Renal cortex interstitium (tissue), 11 donors: ENCODE measurements at regions not wholly inside any gene's neighbourhood (a gene's known extent, or its start where the extent isn't known, plus 50 kb on each side); places are given as distances from the start of the nearest gene placed in this dataset.
"Not testable (repeated sequence)": the region's sequence is repeated elsewhere in the genome, so short reads cannot be mapped to it uniquely, and the experiment has no call there.

Experiments
- DNase-seq, 11 donors: peaks; one replicate each; pipeline ENCODE4 v3.0.0-alpha.2; 2013; ENCODE audit warnings: low read depth in 9 of 11, low spot score in 4 of 11; ENCODE audit errors: extremely low read depth in 1 of 11

DNA sequence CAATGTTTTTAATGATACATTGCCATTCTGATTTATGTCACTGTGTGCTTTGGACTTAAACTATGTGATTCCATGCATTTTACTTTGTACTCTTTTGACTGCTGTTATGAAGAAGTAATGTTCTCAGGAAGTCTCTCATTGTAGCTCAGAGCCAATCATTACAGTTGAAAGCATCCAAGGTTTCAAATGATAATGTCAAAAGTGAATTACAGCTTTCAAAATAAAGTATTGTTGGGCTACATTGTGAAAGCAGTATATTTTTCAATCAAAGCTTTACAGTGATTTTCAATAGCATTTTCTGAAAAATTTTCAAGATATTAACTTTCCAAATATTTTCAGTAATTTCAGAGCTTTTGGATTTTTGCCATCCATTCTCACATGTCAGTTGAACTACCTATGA, 243.6 kb downstream of the ZIC4 start:
- no peak for DNase-seq

DNA sequence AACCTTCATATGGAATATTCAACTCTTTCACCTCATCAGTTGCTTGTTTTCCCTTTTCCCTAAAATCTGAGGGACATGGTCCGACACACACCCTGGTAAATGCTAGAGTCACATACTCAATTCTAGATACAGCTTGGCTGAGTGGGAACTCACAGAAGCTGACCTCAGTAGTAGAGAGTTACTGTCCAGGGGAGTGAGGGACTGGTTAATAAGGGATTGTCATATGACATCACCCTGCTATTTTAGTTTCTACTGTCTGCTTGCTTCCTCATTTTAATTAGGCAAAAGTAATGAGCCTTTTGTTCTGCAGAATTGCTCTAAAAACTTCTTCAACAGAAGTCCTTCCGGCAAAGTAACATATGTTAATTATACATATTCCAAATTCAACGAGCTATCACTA, 244.5 kb downstream of the ZIC4 start:
- no peak for DNase-seq

DNA sequence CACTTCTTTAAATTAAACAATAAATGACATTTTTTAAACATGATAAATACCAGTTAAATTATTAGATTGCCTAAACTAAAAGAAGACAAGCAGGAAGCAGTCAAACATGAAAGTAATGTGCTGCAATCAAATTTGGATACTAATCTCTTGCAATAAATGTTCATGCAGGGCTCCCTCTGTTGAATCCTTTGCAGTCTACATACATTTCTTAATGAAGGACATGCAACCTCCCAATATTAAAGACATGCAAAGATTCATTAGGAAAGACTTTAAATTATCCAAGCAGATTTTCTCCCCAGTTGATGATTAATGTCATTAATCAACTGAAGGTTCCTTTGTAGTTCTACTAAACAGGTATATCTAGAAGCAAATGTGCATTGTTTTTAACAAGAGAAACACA, 245.4 kb downstream of the ZIC4 start:
- no peak for DNase-seq

- no peak for DNase-seq
These were observed 247.2 kb downstream of the ZIC4 start for GRCh38 chr3:147159141-147159540.

DNA sequence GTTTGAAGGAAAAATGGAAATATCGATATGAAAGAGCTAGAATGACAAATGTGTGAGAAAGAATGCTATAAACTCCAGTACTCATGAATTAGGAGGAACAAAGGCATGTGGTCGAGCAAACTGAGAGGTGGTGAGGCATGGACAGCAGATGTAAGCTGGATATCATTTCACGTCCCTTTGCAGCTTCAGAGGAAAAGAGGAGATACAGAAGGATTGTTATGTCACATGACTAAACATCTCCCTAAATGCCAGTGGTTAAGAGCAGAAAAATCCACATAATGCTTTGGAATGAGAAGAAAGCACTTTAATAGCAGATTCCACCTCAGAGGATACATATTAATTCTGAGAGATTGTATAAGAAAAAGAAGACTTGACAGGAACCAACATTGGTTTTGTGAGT, 248.7 kb downstream of the ZIC4 start:
- no peak for DNase-seq

DNA sequence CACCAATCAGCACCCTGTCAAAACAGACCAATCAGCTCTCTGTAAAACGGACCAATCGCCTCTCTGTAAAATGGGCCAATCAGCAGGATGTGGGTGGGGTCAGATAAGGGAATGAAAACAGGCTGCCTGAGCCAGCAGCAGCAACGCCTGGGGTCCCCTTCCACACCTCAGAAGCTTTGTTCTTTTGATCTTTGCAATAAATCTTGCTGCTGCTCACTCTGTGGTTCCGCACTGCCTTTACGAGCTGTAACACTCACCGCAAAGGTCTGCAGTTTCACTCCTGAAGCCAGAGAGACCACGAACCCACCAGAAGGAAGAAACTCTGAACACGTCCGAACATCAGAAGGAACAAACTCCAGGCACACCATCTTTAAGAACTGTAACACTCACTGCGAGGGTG, 251.4 kb downstream of the ZIC4 start:
- DNase-seq = not testable (repeated sequence)

- DNase-seq = no peak
These were observed 252.4 kb downstream of the ZIC4 start for GRCh38 chr3:147153830-147154539.

GRCh38 chr3:147152476-147152875, 253.9 kb downstream of the ZIC4 start:
- DNase-seq = no peak

DNA sequence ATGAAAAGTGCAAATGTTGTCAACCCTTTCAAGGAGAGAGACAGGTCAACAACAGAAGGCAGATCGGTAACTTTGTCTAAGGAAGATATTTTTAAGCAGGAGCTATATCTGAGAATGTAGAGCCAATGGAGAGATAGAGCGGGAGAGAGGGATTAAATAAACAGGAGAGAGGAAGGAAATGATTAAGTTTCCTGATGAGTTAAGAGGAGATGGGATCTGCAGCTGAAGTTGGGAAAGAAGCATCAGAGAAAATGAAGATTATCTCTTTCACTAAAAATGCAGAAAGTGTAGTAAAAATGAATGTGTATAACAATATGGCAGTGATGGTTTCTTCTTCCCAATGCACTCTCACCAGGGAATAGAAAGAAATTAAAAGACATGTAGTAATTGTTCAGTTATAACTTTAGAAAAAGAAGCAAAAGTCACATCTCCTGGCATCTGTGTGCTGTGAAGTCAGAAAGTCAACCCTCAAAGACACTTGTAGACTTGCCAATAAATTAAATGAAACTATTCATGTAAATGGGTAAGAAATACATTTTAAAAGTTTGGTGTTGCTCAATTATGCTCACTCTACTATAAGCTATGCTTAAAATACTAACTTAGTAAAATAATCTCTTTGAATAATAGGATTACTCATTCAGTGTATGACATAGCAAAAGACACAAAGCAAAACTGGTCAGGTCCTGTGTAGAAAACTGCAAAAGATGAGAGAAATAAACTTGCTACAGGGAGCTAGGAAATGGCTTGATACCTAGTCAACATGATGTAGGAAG, 264.6 kb downstream of the ZIC4 start:
- no peak for DNase-seq

DNA sequence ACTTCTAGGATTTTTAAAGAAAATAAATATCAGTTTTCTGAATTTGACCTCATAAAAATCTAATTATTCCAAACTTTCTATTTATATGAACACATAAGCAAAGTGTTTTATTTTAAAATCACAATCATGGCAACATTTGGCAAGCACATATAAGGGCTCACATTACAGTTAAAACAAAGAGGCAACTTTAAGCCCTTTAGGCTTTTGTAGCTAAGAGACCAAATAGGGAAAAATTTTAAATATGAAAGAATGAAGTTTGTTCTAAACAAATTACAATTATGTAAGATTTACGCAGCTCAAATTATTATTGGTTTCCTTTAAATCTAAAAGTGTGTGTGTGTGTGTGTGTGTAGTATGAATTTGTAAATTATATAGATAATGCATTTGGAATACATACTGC, 267.0 kb downstream of the ZIC4 start:
- no peak for DNase-seq

DNA sequence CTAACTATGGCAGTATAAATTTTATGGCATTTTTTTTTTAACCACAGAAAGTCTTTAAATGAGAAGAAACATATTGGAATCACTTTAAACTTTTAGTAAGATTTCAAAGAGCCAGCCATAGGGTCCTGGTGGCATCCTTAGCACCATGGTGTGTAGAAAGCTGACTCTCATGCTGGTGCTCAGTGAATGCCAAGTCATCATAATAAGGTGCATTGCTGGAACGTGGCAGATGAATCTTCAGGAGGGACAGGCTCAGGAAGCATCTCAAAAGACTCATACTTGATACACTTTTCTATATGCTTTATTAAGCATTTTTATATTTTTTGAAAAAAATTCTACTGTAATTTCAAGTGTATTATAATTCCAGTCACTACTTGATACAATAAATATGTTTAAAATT, 274.2 kb downstream of the ZIC4 start:
- DNase-seq = no peak

DNA sequence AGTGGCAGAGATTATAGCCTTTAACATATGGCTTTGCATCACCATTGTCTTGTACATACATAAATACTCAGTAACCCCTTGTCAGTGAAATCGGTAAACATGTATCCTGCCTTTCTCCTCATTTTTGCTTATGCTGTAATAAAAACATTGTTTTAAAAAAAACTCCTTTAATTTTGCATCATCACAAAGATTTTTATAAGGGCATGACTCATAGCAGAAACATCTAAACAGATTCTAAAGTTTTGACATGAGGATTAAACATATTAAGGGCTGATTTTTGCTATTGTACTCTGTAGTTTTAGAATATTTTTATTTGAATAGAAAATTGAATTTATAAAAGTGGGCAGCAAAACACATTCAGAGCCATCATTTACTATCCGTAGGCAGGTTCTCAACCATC, 275.9 kb downstream of the ZIC4 start:
- no peak for DNase-seq

GRCh38 chr3:147129665-147130064, 276.7 kb downstream of the ZIC4 start:
- DNase-seq = no peak

GRCh38 chr3:147122350-147122749, 284.0 kb downstream of the ZIC4 start:
- no peak for DNase-seq

DNA sequence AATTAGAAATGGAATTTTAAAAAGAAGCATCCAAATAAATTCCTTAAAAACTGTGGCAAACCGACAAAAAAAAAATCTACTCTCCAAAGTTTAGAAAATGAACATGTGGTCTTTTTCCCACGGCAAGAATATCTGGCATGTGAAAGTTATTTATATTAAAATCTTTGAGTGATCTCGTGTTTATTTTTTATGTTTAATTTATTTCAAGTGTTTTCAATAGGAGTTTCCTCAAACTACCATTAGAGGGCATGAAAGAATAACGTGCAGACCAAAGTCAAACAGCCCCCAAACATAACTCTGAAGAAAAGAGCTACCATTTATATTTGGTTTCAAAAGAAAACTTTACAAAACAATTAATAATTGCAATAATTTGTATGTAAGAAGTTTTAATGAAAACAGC, 286.4 kb downstream of the ZIC4 start:
- peak in 4 of 11 donors; percentile 2 to 3 (median 2) for DNase-seq

- DNase-seq = no peak
These were observed 287.0 kb downstream of the ZIC4 start for GRCh38 chr3:147119346-147119745.

- no peak for DNase-seq
These were observed 287.7 kb downstream of the ZIC4 start for GRCh38 chr3:147118611-147119010.

- DNase-seq = no peak
These were observed 288.7 kb downstream of the ZIC4 start for GRCh38 chr3:147117631-147118030.

DNA sequence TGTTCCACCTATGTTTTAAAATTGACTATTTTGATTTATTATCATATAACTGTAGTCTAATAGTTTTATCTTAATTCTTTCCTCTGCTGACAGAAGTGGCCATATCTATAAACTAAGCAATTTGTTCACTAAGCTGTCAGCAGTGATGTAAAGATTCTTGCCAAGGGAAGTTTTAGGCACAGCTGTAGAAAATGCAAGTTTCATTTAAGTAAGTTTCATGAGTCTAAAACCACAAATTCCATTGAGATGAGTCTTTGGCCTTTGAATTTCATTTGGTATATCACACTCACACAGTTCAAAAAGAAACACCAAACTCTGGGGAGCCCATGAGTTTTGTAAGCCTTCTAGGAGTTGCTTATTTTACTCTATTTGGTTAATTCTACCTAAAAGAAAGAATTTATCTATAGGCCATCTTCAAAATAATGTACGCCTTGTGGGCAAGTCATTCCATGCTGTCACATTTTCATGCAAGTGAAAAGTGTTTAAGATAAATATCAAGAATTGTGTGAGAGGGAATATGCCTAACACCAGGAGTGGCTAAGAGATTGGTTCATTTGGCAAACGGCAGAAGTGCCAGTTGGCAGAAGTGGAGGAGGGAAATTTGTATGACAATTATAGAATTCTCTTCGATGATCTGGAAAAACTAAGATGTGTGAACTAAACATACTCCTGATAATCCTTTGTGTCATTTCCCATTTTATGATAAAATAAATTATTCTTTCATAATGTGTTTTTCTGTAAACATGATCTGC, 292.9 kb downstream of the ZIC4 start:
- DNase-seq = no peak

DNA sequence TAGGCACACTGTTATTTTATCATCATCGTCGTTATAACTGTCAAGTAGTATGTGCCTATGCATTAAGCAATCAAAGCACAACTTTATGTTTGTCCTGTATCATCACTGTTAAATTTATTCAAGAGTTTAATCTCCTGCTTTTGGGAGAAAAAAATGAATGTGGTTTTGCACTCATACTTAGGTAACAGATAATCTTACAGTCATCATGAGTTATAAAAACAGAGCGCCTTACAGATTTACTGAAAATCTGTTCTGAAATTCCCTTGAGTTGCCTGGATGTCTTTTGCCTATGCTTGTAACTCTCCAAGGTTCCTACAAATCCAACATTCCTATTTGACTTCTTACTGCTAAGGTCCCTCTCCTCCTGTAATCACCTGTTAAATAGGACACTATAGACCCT, 307.3 kb downstream of the ZIC4 start:
- DNase-seq = no peak
